SK-N-SH (cell line): ENCODE measurements at regions not wholly inside any gene's neighbourhood (a gene's known extent, or its start where the extent isn't known, plus 50 kb on each side); places are given as distances from the start of the nearest gene placed in this dataset.

Experiments used
- CTCF ChIA-PET: fragments of 300-600, 350-600 bp; formaldehyde crosslinking; extraction: SDS; loops from one replicate; lab custom pipeline; 2021; lab: Yijun Ruan, JAX
- POLR2A ChIA-PET: fragments of 350-600 bp; sonication (Branson Sonifier 250); formaldehyde crosslinking; extraction: SDS; loops from one replicate; lab custom pipeline; 2020; ENCODE audit warnings: antibody characterized with exemption, inconsistent platforms; lab: Yijun Ruan, JAX
- DNase-seq: peaks from one replicate; pipeline ENCODE4 v3.0.0; 2012
- H2AFZ ChIP-seq: fragments of 200-600 bp; sonication (generic); 2 replicates; pipeline ENCODE4 v1.8.1; 2016; ENCODE audit warnings: antibody characterized with exemption, mild to moderate bottlenecking, low read depth
- H3F3A ChIP-seq: fragments of 200-600 bp; sonication (generic); replicated peaks from 2 replicates; pipeline ENCODE3; 2016; ENCODE audit warnings: antibody characterized with exemption, mild to moderate bottlenecking; ENCODE audit not compliant: insufficient read depth
- H3K27ac ChIP-seq, 2 experiments: fragments of 200-500 bp in 1 of 2; fragments of 200-600 bp in 1 of 2; sonication (Bioruptor generic) in 1 of 2; sonication (generic), shearing (Covaris generic) in 1 of 2; 2 replicates each; pipeline versions ENCODE4 v1.5.1 to v1.6.1; 2014 to 2016; ENCODE audit warnings: low read depth in 2 of 2, inconsistent platforms in 1 of 2, low read length in 1 of 2, mild to moderate bottlenecking in 1 of 2, mixed read lengths in 1 of 2
- H3K27me3 ChIP-seq: fragments of 200-600 bp; sonication (generic), shearing (Covaris generic); 2 replicates; pipeline ENCODE4 v1.6.1; 2016; ENCODE audit warnings: mixed run types; ENCODE audit not compliant: insufficient read depth
- H3K36me3 ChIP-seq, 2 experiments: fragments of 200-500 bp in 1 of 2; fragments of 200-600 bp in 1 of 2; sonication (Bioruptor generic) in 1 of 2; sonication (generic) in 1 of 2; replicated peaks in 1 of 2; 2 replicates each; pipeline versions ENCODE3 to v1.5.1; 2014 to 2016; ENCODE audit warnings: low read length in 1 of 2, mild to moderate bottlenecking in 1 of 2; ENCODE audit not compliant: insufficient read depth in 2 of 2, control insufficient read depth in 1 of 2
- H3K4me1 ChIP-seq, 2 experiments: fragments of 200-500 bp in 1 of 2; fragments of 200-600 bp in 1 of 2; sonication (Bioruptor generic) in 1 of 2; sonication (generic), shearing (Covaris generic) in 1 of 2; 2 replicates each; pipeline versions ENCODE4 v1.5.1 to v1.6.1; 2014 to 2016; ENCODE audit warnings: low read depth in 1 of 2, low read length in 1 of 2, mixed run types in 1 of 2; ENCODE audit not compliant: insufficient read depth in 2 of 2, control insufficient read depth in 1 of 2
- H3K4me2 ChIP-seq: fragments of 200-600 bp; sonication (generic), shearing (Covaris generic); 2 replicates; pipeline ENCODE4 v1.6.1; 2017; ENCODE audit warnings: mixed run types
- H3K4me3 ChIP-seq, 2 experiments: fragments of 200-500 bp in 1 of 2; fragments of 200-600 bp in 1 of 2; sonication (Bioruptor generic) in 1 of 2; sonication (generic), shearing (Covaris generic) in 1 of 2; 2 replicates each; pipeline versions ENCODE4 v1.5.1 to v1.8.1; 2014 to 2016; ENCODE audit warnings: low read depth in 2 of 2, inconsistent platforms in 1 of 2, low read length in 1 of 2, mild to moderate bottlenecking in 1 of 2, mixed read lengths in 1 of 2, moderate library complexity in 1 of 2
- H3K79me2 ChIP-seq: fragments of 200-600 bp; sonication (generic); 2 replicates; pipeline ENCODE4 v1.8.1; 2017; ENCODE audit warnings: mild to moderate bottlenecking; ENCODE audit not compliant: insufficient read depth
- H3K9ac ChIP-seq: fragments of 200-600 bp; sonication (generic); 2 replicates; pipeline ENCODE4 v1.6.1; 2017; ENCODE audit warnings: mixed run types
- H3K9me2 ChIP-seq: fragments of 200-600 bp; sonication (generic); 2 replicates; pipeline ENCODE4 v1.6.1; 2017; ENCODE audit warnings: mixed run types
- H3K9me3 ChIP-seq: fragments of 200-600 bp; sonication (generic); 2 replicates; pipeline ENCODE4 v1.6.1; 2017; ENCODE audit warnings: mixed run types, mild to moderate bottlenecking, moderate library complexity
- H4K20me1 ChIP-seq: fragments of 200-600 bp; sonication (generic); 2 replicates; pipeline ENCODE4 v1.6.1; 2017; ENCODE audit warnings: mild to moderate bottlenecking, mixed run types; ENCODE audit not compliant: insufficient read depth
- ELF1 ChIP-seq: IDR thresholded peaks from 2 replicates; pipeline ENCODE4 v1.4.0; 2012
- FOSL2 ChIP-seq: IDR thresholded peaks from 2 replicates; pipeline ENCODE4 v1.4.0; 2012; ENCODE audit warnings: low read depth, mild to moderate bottlenecking, moderate library complexity, borderline replicate concordance
- FOXM1 ChIP-seq: IDR thresholded peaks from 2 replicates; pipeline ENCODE4 v1.4.0; 2012; ENCODE audit warnings: low read depth, mild to moderate bottlenecking
- GABPA ChIP-seq: IDR thresholded peaks from 2 replicates; pipeline ENCODE4 v1.4.0; 2012; ENCODE audit warnings: low read depth, mild to moderate bottlenecking
- GATA2 ChIP-seq: sonication (generic); formaldehyde crosslinking; IDR thresholded peaks from 2 replicates; pipeline ENCODE4 v1.5.0; 2020; ENCODE audit warnings: mild to moderate bottlenecking, missing genetic modification reagents
- JUND ChIP-seq: IDR thresholded peaks from 2 replicates; pipeline ENCODE4 v1.4.0; 2012
- MXI1 ChIP-seq: IDR thresholded peaks from 2 replicates; pipeline ENCODE4 v1.6.1; 2012; ENCODE audit warnings: mild to moderate bottlenecking, low read depth, low read length, improper control_type of control experiment
- NFIC ChIP-seq: IDR thresholded peaks from 2 replicates; pipeline ENCODE4 v1.4.0; 2012; ENCODE audit warnings: borderline replicate concordance
- NRF1 ChIP-seq: IDR thresholded peaks from 2 replicates; pipeline ENCODE4 v1.6.1; 2012; ENCODE audit warnings: low read depth, mild to moderate bottlenecking, low read length
- POLR2AphosphoS5 ChIP-seq: IDR thresholded peaks from 2 replicates; pipeline ENCODE4 v1.6.1; 2012; ENCODE audit warnings: low read depth, low read length
- RCOR1 ChIP-seq: fragments of 150-350 bp; IDR thresholded peaks from 2 replicates; pipeline ENCODE4 v1.6.1; 2017; ENCODE audit warnings: antibody characterized with exemption, low read length
- REST ChIP-seq: IDR thresholded peaks from 2 replicates; pipeline ENCODE4 v1.6.1; 2012; ENCODE audit warnings: mild to moderate bottlenecking, low read depth, low read length, moderate library complexity
- RFX5 ChIP-seq: IDR thresholded peaks from 2 replicates; pipeline ENCODE4 v1.6.1; 2012; ENCODE audit warnings: mild to moderate bottlenecking, improper control_type of control experiment, low read length
- SIN3A ChIP-seq: IDR thresholded peaks from 2 replicates; pipeline ENCODE4 v1.6.1; 2012; ENCODE audit warnings: low read depth, mild to moderate bottlenecking, low read length, moderate library complexity, borderline replicate concordance
- SMC3 ChIP-seq: IDR thresholded peaks from 2 replicates; pipeline ENCODE4 v1.6.1; 2012; ENCODE audit warnings: low read depth, low read length, improper control_type of control experiment
- TCF12 ChIP-seq: IDR thresholded peaks from 2 replicates; pipeline ENCODE4 v1.4.0; 2012
- USF1 ChIP-seq: IDR thresholded peaks from 2 replicates; pipeline ENCODE4 v1.4.0; 2012; ENCODE audit warnings: low read depth, borderline replicate concordance
- USF2 ChIP-seq: fragments of 150-350 bp; IDR thresholded peaks from 2 replicates; pipeline ENCODE4 v1.6.1; 2017; ENCODE audit warnings: antibody characterized with exemption, low read length, low read depth, borderline replicate concordance
- YY1 ChIP-seq: IDR thresholded peaks from 2 replicates; pipeline ENCODE4 v1.4.0; 2012; ENCODE audit warnings: low read depth, mild to moderate bottlenecking
- WGBS: methylation state at CpG from one replicate; pipeline ENCODE4 v1.1.6; 2017; ENCODE audit warnings: low lambda C conversion rate; 5-methylcytosine and 5-hydroxymethylcytosine counted together
- TF ChIP-seq, protein P1 (sequence below): fragments of 150-350 bp; IDR thresholded peaks from 2 replicates; pipeline ENCODE4 v1.6.1; 2016; ENCODE audit warnings: mild to moderate bottlenecking, low read depth, low read length

DNA sequence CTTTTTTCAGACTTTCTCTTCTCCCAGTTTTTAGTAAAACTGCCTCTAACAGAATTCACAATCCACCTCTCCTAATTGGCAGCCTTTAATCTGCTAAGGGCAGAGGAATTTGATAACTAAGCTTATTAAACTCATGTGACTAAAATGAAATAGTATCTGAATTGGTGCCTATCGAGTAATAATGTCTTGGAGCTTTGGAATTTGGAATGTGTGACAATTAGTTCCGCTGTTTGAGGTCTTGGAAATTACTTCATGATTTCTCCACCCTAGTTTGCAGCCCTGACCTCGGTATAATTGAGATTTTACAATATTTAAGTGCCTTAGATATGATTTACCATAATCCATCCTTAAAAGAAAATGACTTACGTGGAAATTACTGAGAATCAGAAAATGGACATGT, 190.4 kb upstream of the NEBL start:
- H3K9ac ChIP-seq: no peak overlapping the region
- DNase-seq: no peak
- POLR2A ChIA-PET: no interaction called here

More for the DNA sequence above, 190.4 kb upstream of the NEBL start:
- WGBS: 75% methylated on average over 4 of the region's 4 CpGs
- H3K27ac ChIP-seq: no peak overlapping the region
- no peaks in the 10 kb centered on the region for H3K9me2 ChIP-seq
- H3K4me2 ChIP-seq: no peak overlapping the region
- no peak overlapping the region for H3K4me3 ChIP-seq
- peaks cover 5% of the 10 kb centered on the region for H3F3A ChIP-seq
- H4K20me1 ChIP-seq: no peaks in the 10 kb centered on the region
- no peak for TF ChIP-seq GABPA
- no peak for TF ChIP-seq RCOR1
- TF ChIP-seq YY1: no peak
- no peak for TF ChIP-seq JUND
- TF ChIP-seq ELF1: no peak
- no peak for TF ChIP-seq USF1
- no peak for TF ChIP-seq SIN3A
- no peak for TF ChIP-seq POLR2AphosphoS5
- TF ChIP-seq, protein P1, sequence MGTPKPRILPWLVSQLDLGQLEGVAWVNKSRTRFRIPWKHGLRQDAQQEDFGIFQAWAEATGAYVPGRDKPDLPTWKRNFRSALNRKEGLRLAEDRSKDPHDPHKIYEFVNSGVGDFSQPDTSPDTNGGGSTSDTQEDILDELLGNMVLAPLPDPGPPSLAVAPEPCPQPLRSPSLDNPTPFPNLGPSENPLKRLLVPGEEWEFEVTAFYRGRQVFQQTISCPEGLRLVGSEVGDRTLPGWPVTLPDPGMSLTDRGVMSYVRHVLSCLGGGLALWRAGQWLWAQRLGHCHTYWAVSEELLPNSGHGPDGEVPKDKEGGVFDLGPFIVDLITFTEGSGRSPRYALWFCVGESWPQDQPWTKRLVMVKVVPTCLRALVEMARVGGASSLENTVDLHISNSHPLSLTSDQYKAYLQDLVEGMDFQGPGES: no peak
- no peak for TF ChIP-seq MXI1
- no peak for TF ChIP-seq GATA2 (CRISPR knock-in tag)
- no peak for TF ChIP-seq REST
- TF ChIP-seq TCF12: no peak
- TF ChIP-seq RFX5: no peak
- TF ChIP-seq FOSL2: no peak
- TF ChIP-seq USF2: no peak
- no peak for TF ChIP-seq NFIC
- TF ChIP-seq FOXM1: no peak
- no peak for TF ChIP-seq NRF1
- TF ChIP-seq SMC3: no peak
- no peaks in the 10 kb centered on the region for H3K9me3 ChIP-seq
- no peaks in the 10 kb centered on the region; a peak in 1 of 4 replicates for H3K4me1 ChIP-seq
- CTCF ChIA-PET: interaction anchor here (1.6 kb wide), 1 partner anchor 9 kb away, joined by 8 read pairs; no protein-coding TSS in a partner anchor
- H3K27me3 ChIP-seq: no peaks in the 10 kb centered on the region
- no peaks in the 10 kb centered on the region for H3K36me3 ChIP-seq
- no peaks in the 10 kb centered on the region for H3K79me2 ChIP-seq
- H2AFZ ChIP-seq: no peak overlapping the region
